MCF 10A (cell line): ENCODE measurements at regions not wholly inside any gene's neighbourhood (a gene's known extent, or its start where the extent isn't known, plus 50 kb on each side); places are given as distances from the start of the nearest gene placed in this dataset.

Source experiments
- BruUV-seq: library from RNA; stranded (reverse); fragments of 400-500 nt; replicated peaks from 2 replicates; lab custom pipeline; 2021; lab: Mats Ljungman, UMichigan
- CTCF ChIA-PET: fragments of 300-600 bp; sonication (Branson Sonifier 250); formaldehyde crosslinking; extraction: SDS; loops from one replicate; lab custom pipeline; 2021; ENCODE audit warnings: antibody characterized with exemption, inconsistent platforms; lab: Yijun Ruan, JAX
- POLR2A ChIA-PET: fragments of 300-600, 350-650 bp; sonication (Branson Sonifier 250); formaldehyde crosslinking; extraction: SDS; loops from one replicate; lab custom pipeline; 2020; ENCODE audit warnings: antibody characterized with exemption, inconsistent platforms; lab: Yijun Ruan, JAX
- DNase-seq: peaks from one replicate; pipeline ENCODE4 v3.0.0-alpha.2; 2018; ENCODE audit not compliant: unreplicated experiment
- H3K27ac Mint-ChIP-seq: one replicate; pipeline ENCODE4 v1.8.0; 2022; ENCODE audit warnings: mild to moderate bottlenecking, low read depth, mixed read lengths; ENCODE audit not compliant: unreplicated experiment
- H3K27me3 Mint-ChIP-seq: one replicate; pipeline ENCODE4 v1.8.0; 2022; ENCODE audit warnings: mixed read lengths; ENCODE audit not compliant: insufficient read depth, unreplicated experiment
- H3K36me3 Mint-ChIP-seq: one replicate; pipeline ENCODE4 v1.8.0; 2022; ENCODE audit warnings: mild to moderate bottlenecking, moderate library complexity, mixed read lengths; ENCODE audit not compliant: insufficient read depth, unreplicated experiment
- H3K4me1 Mint-ChIP-seq: one replicate; pipeline ENCODE4 v1.8.0; 2022; ENCODE audit warnings: mixed read lengths; ENCODE audit not compliant: insufficient read depth, unreplicated experiment
- H3K4me3 Mint-ChIP-seq: one replicate; pipeline ENCODE4 v1.8.0; 2022; ENCODE audit warnings: mild to moderate bottlenecking, moderate library complexity, mixed read lengths; ENCODE audit not compliant: unreplicated experiment
- H3K9me3 Mint-ChIP-seq: one replicate; pipeline ENCODE4 v1.8.0; 2022; ENCODE audit warnings: mixed read lengths; ENCODE audit not compliant: unreplicated experiment
- intact Hi-C: fragments of 100-400 bp; cut with micrococcal nuclease; formaldehyde crosslinking; loops from 2 replicates; pipeline ENCODE4 v1.14.1; 2022
- TF ChIP-seq, protein P1 (sequence below): fragments of 200-600 bp; IDR thresholded peaks from one replicate; pipeline ENCODE4 v1.8.0; 2022; ENCODE audit warnings: antibody characterized with exemption, mild to moderate bottlenecking; ENCODE audit not compliant: unreplicated experiment

DNA sequence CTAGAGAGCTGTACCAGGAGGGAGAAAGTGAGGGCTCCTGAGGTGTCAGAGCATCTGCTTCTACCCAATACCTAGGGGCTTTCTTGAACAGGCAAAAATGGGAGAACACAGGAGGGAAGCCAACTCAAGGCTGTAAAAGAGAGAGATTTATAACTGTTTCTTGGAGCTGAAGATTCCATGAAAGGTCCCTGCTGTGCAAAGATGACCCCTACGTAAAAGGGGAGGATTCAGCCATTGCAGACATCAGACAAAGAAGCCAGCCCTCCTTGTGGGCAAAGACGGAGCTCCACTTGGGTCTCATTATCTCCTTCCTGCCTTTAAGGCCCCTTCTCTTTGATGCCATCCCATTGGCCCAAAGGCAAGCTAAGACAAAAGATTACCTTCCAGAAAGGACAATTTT, 524.1 kb upstream of the CAMK1G start:
- POLR2A ChIA-PET = interaction anchor here (0.6 to 1.6 kb wide), 2 partner anchors 11 to 249 kb away, joined by 4 to 5 read pairs; no protein-coding TSS in a partner anchor
- DNase-seq = no peak
- intact Hi-C loops = no loop called here
- CTCF ChIA-PET = interaction anchor here (0.6 to 1.5 kb wide), 4 partner anchors 9 to 407 kb away, joined by 3 to 6 read pairs (median 3); no protein-coding TSS in a partner anchor
- Mint-ChIP-seq H3K4me3 (no peak overlapping the region), H3K4me1 (no peaks in the 10 kb centered on the region), H3K9me3 (no peaks in the 10 kb centered on the region), H3K27me3 (no peaks in the 10 kb centered on the region), H3K36me3 (no peaks in the 10 kb centered on the region), H3K27ac (no peak overlapping the region)
- TF ChIP-seq, protein P1, sequence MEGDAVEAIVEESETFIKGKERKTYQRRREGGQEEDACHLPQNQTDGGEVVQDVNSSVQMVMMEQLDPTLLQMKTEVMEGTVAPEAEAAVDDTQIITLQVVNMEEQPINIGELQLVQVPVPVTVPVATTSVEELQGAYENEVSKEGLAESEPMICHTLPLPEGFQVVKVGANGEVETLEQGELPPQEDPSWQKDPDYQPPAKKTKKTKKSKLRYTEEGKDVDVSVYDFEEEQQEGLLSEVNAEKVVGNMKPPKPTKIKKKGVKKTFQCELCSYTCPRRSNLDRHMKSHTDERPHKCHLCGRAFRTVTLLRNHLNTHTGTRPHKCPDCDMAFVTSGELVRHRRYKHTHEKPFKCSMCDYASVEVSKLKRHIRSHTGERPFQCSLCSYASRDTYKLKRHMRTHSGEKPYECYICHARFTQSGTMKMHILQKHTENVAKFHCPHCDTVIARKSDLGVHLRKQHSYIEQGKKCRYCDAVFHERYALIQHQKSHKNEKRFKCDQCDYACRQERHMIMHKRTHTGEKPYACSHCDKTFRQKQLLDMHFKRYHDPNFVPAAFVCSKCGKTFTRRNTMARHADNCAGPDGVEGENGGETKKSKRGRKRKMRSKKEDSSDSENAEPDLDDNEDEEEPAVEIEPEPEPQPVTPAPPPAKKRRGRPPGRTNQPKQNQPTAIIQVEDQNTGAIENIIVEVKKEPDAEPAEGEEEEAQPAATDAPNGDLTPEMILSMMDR = no peak
- no TSS peak for BruUV-seq

DNA sequence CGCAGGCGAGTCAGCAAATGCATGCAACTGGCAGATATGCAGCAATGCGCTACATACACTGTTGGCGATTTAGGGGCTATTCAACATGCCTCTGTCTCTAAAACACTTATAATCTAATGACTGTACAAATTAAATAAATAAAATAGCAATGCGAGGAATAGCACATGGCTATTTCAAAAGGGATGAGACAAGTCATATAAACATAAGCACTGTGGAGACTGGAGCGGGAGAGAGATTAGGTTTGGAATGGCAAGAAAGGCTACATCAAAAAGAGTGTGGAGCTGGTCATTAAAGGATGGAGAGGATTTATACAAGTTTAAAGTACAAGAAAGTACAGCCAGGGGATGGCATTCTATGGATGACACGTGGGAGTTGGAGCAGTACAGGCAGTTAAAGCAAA, 523.5 kb upstream of the CAMK1G start:
- no peaks in the 10 kb centered on the region for H3K27me3 Mint-ChIP-seq
- TF ChIP-seq, protein P1 = no peak
- intact Hi-C loops = no loop called here
- H3K36me3 Mint-ChIP-seq = no peaks in the 10 kb centered on the region
- CTCF ChIA-PET = interaction anchor here (0.6 to 1.5 kb wide), 3 partner anchors 8 to 408 kb away, joined by 3 to 6 read pairs (median 3); no protein-coding TSS in a partner anchor
- POLR2A ChIA-PET = interaction anchor here (0.6 kb wide), 1 partner anchor 193 kb away, joined by 4 read pairs; no protein-coding TSS in a partner anchor
- H3K4me3 Mint-ChIP-seq = no peak overlapping the region
- H3K27ac Mint-ChIP-seq = no peak overlapping the region
- no peaks in the 10 kb centered on the region for H3K9me3 Mint-ChIP-seq
- no peaks in the 10 kb centered on the region for H3K4me1 Mint-ChIP-seq
- BruUV-seq = no TSS peak
- no peak for DNase-seq

DNA sequence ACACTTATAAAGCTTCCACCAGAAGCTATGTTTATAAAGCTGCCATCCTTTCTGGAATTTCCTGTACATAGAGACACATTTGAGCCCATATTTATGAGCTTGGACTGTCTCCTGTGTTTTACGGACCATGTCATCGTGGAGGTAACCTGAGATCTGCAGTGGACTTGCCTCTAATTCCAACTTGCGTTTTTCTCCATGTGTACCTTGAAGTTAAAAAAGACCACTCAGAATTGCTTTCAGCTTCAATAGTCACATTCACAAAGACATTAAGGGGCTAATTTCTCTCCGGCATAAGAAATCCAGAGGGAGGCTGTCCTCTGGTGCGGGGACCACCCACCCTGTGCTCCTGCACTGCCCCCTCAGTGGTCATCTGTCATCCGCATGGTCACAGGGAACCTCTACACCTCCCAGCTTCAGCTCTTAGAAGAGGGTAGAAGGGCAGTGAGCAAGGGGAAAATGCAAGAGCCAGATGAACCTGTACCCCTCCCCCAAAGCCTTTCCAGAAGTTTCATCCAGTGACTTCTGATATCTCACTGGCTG, 521.4 kb upstream of the CAMK1G start:
- Mint-ChIP-seq H3K27ac (no peak overlapping the region), H3K4me1 (no peaks in the 10 kb centered on the region), H3K9me3 (peaks cover 8% of the 10 kb centered on the region), H3K27me3 (no peaks in the 10 kb centered on the region), H3K4me3 (no peak overlapping the region), H3K36me3 (no peaks in the 10 kb centered on the region)
- no TSS peak for BruUV-seq
- DNase-seq = no peak
- intact Hi-C loops = no loop called here
- TF ChIP-seq, protein P1 = no peak
- POLR2A ChIA-PET = interaction anchor here (0.5 to 1.6 kb wide), 3 partner anchors 9 to 1409 kb away, joined by 3 to 8 read pairs (median 3); no protein-coding TSS in a partner anchor
- CTCF ChIA-PET = interaction anchor here (0.7 to 1.5 kb wide), 4 partner anchors 13 to 409 kb away, joined by 3 to 5 read pairs (median 3); no protein-coding TSS in a partner anchor

DNA sequence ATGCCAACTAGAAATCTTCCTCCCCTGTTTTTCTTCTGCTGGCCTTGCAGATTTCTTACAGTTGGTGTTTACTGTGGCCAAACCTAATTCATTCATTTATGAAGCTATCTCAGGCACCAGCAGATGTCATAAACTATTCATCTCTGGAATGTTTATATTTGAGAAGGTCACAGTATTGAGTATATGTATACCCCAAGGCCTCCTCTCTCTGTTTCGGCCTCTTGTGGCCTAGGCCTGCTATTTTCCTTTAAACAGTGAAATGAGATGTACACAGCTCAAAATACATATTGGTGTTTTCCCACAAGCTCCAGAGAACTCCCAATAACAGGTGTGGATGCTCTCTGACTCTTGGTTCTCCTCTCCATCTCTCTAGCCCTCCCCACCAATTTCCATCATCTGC, 520.7 kb upstream of the CAMK1G start:
- H3K36me3 Mint-ChIP-seq = no peaks in the 10 kb centered on the region
- H3K9me3 Mint-ChIP-seq = peaks cover 8% of the 10 kb centered on the region
- no peak overlapping the region for H3K27ac Mint-ChIP-seq
- no peak overlapping the region for H3K4me3 Mint-ChIP-seq
- DNase-seq = no peak
- TF ChIP-seq, protein P1 = no peak
- POLR2A ChIA-PET = interaction anchor here (0.5 to 1.6 kb wide), 3 partner anchors 9 to 1410 kb away, joined by 3 to 8 read pairs (median 3); no protein-coding TSS in a partner anchor
- BruUV-seq = no TSS peak
- CTCF ChIA-PET = interaction anchor here (0.7 to 1.3 kb wide), 5 partner anchors 14 to 410 kb away, joined by 3 to 5 read pairs (median 3); no protein-coding TSS in a partner anchor
- intact Hi-C loops = no loop called here
- no peaks in the 10 kb centered on the region for H3K27me3 Mint-ChIP-seq
- no peaks in the 10 kb centered on the region for H3K4me1 Mint-ChIP-seq
